ENCODE measurements at regions not wholly inside any gene's neighbourhood (a gene's known extent, or its start where the extent isn't known, plus 50 kb on each side); places are given as distances from the start of the nearest gene placed in this dataset.
A peak's percentile ranks its signal among the peaks of the same experiment; 100 is the strongest.

- no TSS peak for BruUV-seq (replicated peaks)
- Histone ChIP-seq H3K27ac (ENCODE audit: low read depth, low read length, poor library complexity, severe bottlenecking) (no peak overlapping the region), H3K36me3 (ENCODE audit: insufficient read depth, low read length, poor library complexity, severe bottlenecking) (no peaks in the 10 kb centered on the region), H3K4me1 (ENCODE audit: insufficient read depth, low read length, poor library complexity, severe bottlenecking) (peaks cover 12% of the 10 kb centered on the region), H3K9me3 (ENCODE audit: low read depth, low read length, poor library complexity, severe bottlenecking) (no peaks in the 10 kb centered on the region), H3K27me3 (replicated peaks; ENCODE audit: insufficient read depth, low read depth, low read length, poor library complexity) (no peaks in the 10 kb centered on the region), H3K4me3 (ENCODE audit: low read depth, low read length, poor library complexity, severe bottlenecking) (no peak overlapping the region)
- POLR2A ChIA-PET (ENCODE audit: low non-redundant PET): no interaction called here
- intact Hi-C loops (cut with micrococcal nuclease; ENCODE audit: unreplicated experiment): loop anchor here (5.0 to 10.0 kb wide), 2 partner anchors 873 to 1085 kb away; no protein-coding TSS in a partner anchor
- CTCF ChIA-PET: no interaction called here
- no peak for DNase-seq (ENCODE audit: low spot score)
- TF ChIP-seq EZH2 (IDR thresholded peaks at IDR 0.05; ENCODE audit: borderline replicate concordance, low read depth, low read length, poor library complexity, severe bottlenecking) (no peak), CTCF (conservative IDR thresholded peaks at IDR 0.05; ENCODE audit: low read depth, low read length) (no peak)
These were observed 537.3 kb upstream of the SEMA6D start for GRCh38 chr15:47179988-47180387.

- Histone ChIP-seq H3K4me3 (ENCODE audit: low read depth, low read length, poor library complexity, severe bottlenecking) (no peak overlapping the region), H3K9me3 (ENCODE audit: low read depth, low read length, poor library complexity, severe bottlenecking) (no peaks in the 10 kb centered on the region), H3K27ac (ENCODE audit: low read depth, low read length, poor library complexity, severe bottlenecking) (no peak overlapping the region), H3K27me3 (replicated peaks; ENCODE audit: insufficient read depth, low read depth, low read length, poor library complexity) (no peaks in the 10 kb centered on the region), H3K4me1 (ENCODE audit: insufficient read depth, low read length, poor library complexity, severe bottlenecking) (peaks cover 19% of the 10 kb centered on the region), H3K36me3 (ENCODE audit: insufficient read depth, low read length, poor library complexity, severe bottlenecking) (no peaks in the 10 kb centered on the region)
- TSS peak; percentile 36 for BruUV-seq (replicated peaks)
- intact Hi-C loops (cut with micrococcal nuclease; ENCODE audit: unreplicated experiment): loop anchor here (5.0 to 10.0 kb wide), 2 partner anchors 876 to 1088 kb away; no protein-coding TSS in a partner anchor
- TF ChIP-seq EZH2 (IDR thresholded peaks at IDR 0.05; ENCODE audit: borderline replicate concordance, low read depth, low read length, poor library complexity, severe bottlenecking): no peak
- TF ChIP-seq CTCF (conservative IDR thresholded peaks at IDR 0.05; ENCODE audit: low read depth, low read length): no peak
- no peak for DNase-seq (ENCODE audit: low spot score)
- POLR2A ChIA-PET (ENCODE audit: low non-redundant PET): no interaction called here
- CTCF ChIA-PET: interaction anchor here (0.5 kb wide), 1 partner anchor 1149 kb away, joined by 6 read pairs; no protein-coding TSS in a partner anchor
These were observed 534.5 kb upstream of the SEMA6D start for GRCh38 chr15:47182818-47183217.

GRCh38 chr15:47184003-47184907 is 533.0 kb upstream of the SEMA6D start:
- Histone ChIP-seq H3K36me3 (ENCODE audit: insufficient read depth, low read length, poor library complexity, severe bottlenecking) (no peaks in the 10 kb centered on the region), H3K27ac (ENCODE audit: low read depth, low read length, poor library complexity, severe bottlenecking) (peak overlapping the region; percentile 72), H3K27me3 (replicated peaks; ENCODE audit: insufficient read depth, low read depth, low read length, poor library complexity) (no peaks in the 10 kb centered on the region), H3K9me3 (ENCODE audit: low read depth, low read length, poor library complexity, severe bottlenecking) (no peaks in the 10 kb centered on the region), H3K4me3 (ENCODE audit: low read depth, low read length, poor library complexity, severe bottlenecking) (peak overlapping the region; percentile 82), H3K4me1 (ENCODE audit: insufficient read depth, low read length, poor library complexity, severe bottlenecking) (peaks cover 23% of the 10 kb centered on the region)
- DNase-seq (ENCODE audit: low spot score): peak; percentile 75
- intact Hi-C loops (cut with micrococcal nuclease; ENCODE audit: unreplicated experiment): loop anchor here (5.0 to 10.0 kb wide), 2 partner anchors 877 to 1089 kb away; no protein-coding TSS in a partner anchor
- TF ChIP-seq EZH2 (IDR thresholded peaks at IDR 0.05; ENCODE audit: borderline replicate concordance, low read depth, low read length, poor library complexity, severe bottlenecking) (no peak), CTCF (conservative IDR thresholded peaks at IDR 0.05; ENCODE audit: low read depth, low read length) (no peak)
- BruUV-seq (replicated peaks): no TSS peak
- CTCF ChIA-PET: no interaction called here
- POLR2A ChIA-PET (ENCODE audit: low non-redundant PET): no interaction called here
